H9 (cell line): ENCODE measurements at regions not wholly inside any gene's neighbourhood (a gene's known extent, or its start where the extent isn't known, plus 50 kb on each side); places are given as distances from the start of the nearest gene placed in this dataset.

Experiments used
- DNase-seq: peaks from one replicate; pipeline ENCODE4 v3.0.0-alpha.2; 2017
- H2AFZ ChIP-seq: one replicate; pipeline ENCODE4 v1.6.1; 2013; ENCODE audit warnings: mild to moderate bottlenecking, low read length, control low read depth, moderate library complexity
- H2AK5ac ChIP-seq: 2 replicates; pipeline ENCODE4 v1.6.1; 2013; ENCODE audit warnings: low read length, control low read depth, mixed read lengths; ENCODE audit not compliant: insufficient read length
- H2BK120ac ChIP-seq: one replicate; pipeline ENCODE4 v1.6.1; 2013; ENCODE audit warnings: low read depth, mild to moderate bottlenecking, low read length, control low read depth, inconsistent platforms; ENCODE audit not compliant: poor library complexity, severe bottlenecking
- H2BK12ac ChIP-seq: 2 replicates; pipeline ENCODE4 v1.6.1; 2013; ENCODE audit warnings: low read length, control low read depth, mixed read lengths, low read depth; ENCODE audit not compliant: insufficient read length
- H2BK15ac ChIP-seq: 2 replicates; pipeline ENCODE4 v1.6.1; 2013; ENCODE audit warnings: low read depth, low read length, control low read depth
- H2BK20ac ChIP-seq: one replicate; pipeline ENCODE4 v1.6.1; 2013; ENCODE audit warnings: low read depth, mild to moderate bottlenecking, low read length, control low read depth, inconsistent platforms; ENCODE audit not compliant: poor library complexity, severe bottlenecking
- H2BK5ac ChIP-seq: 2 replicates; pipeline ENCODE4 v1.6.1; 2013; ENCODE audit warnings: low read length, control low read depth, mixed read lengths; ENCODE audit not compliant: insufficient read length
- H3K14ac ChIP-seq: 2 replicates; pipeline ENCODE4 v1.6.1; 2013; ENCODE audit warnings: low read length, control low read depth; ENCODE audit not compliant: insufficient read depth
- H3K18ac ChIP-seq: 2 replicates; pipeline ENCODE4 v1.6.1; 2013; ENCODE audit warnings: low read depth, mild to moderate bottlenecking, mixed read lengths, low read length, control low read depth; ENCODE audit not compliant: insufficient read length
- H3K23ac ChIP-seq: 2 replicates; pipeline ENCODE4 v1.6.1; 2013; ENCODE audit warnings: low read length, control low read depth, mixed read lengths, low read depth; ENCODE audit not compliant: insufficient read length
- H3K23me2 ChIP-seq: 2 replicates; pipeline ENCODE4 v1.6.1; 2013; ENCODE audit warnings: low read depth, mild to moderate bottlenecking, mixed read lengths, low read length, control low read depth; ENCODE audit not compliant: insufficient read length, poor library complexity, severe bottlenecking
- H3K27ac ChIP-seq: 2 replicates; pipeline ENCODE4 v1.5.1; 2013; ENCODE audit warnings: low read length, control low read depth, mixed read lengths, low read depth; ENCODE audit not compliant: insufficient read length
- H3K27me3 ChIP-seq: 2 replicates; pipeline ENCODE4 v1.6.1; 2013; ENCODE audit warnings: low read length, control low read depth, inconsistent platforms; ENCODE audit not compliant: insufficient read depth
- H3K4ac ChIP-seq: 2 replicates; pipeline ENCODE4 v1.6.1; 2013; ENCODE audit warnings: low read depth, mild to moderate bottlenecking, control low read depth, inconsistent platforms, low read length, moderate library complexity
- H3K4me1 ChIP-seq: 2 replicates; pipeline ENCODE4 v1.6.1; 2013; ENCODE audit warnings: low read length, control low read depth, inconsistent platforms; ENCODE audit not compliant: insufficient read depth
- H3K4me2 ChIP-seq: 2 replicates; pipeline ENCODE4 v1.6.1; 2013; ENCODE audit warnings: low read length, control low read depth, mixed read lengths; ENCODE audit not compliant: insufficient read length, insufficient read depth
- H3K56ac ChIP-seq: 2 replicates; pipeline ENCODE4 v1.6.1; 2013; ENCODE audit warnings: low read depth, mild to moderate bottlenecking, mixed read lengths, low read length, control low read depth; ENCODE audit not compliant: insufficient read length
- H3K79me1 ChIP-seq: 2 replicates; pipeline ENCODE4 v1.6.1; 2013; ENCODE audit warnings: low read depth, mild to moderate bottlenecking, moderate library complexity, low read length, control low read depth, inconsistent platforms; ENCODE audit not compliant: insufficient read depth, poor library complexity, severe bottlenecking
- H3K79me2 ChIP-seq: 2 replicates; pipeline ENCODE4 v1.6.1; 2013; ENCODE audit warnings: low read length, control low read depth, inconsistent platforms; ENCODE audit not compliant: insufficient read depth
- H3K9ac ChIP-seq: 2 replicates; pipeline ENCODE4 v1.6.1; 2013; ENCODE audit warnings: low read length, control low read depth, mixed read lengths; ENCODE audit not compliant: insufficient read length; ENCODE audit errors: extremely low read depth
- H3K9me3 ChIP-seq: one replicate; pipeline ENCODE4 v1.6.1; 2013; ENCODE audit warnings: low read depth, low read length, inconsistent platforms; ENCODE audit not compliant: control insufficient read depth
- H3T11ph ChIP-seq: one replicate; pipeline ENCODE4 v1.6.1; 2013; ENCODE audit warnings: mild to moderate bottlenecking, low read length, control low read depth, inconsistent platforms
- H4K20me1 ChIP-seq: one replicate; pipeline ENCODE4 v1.6.1; 2013; ENCODE audit not compliant: control insufficient read depth, insufficient read length, insufficient read depth
- H4K5ac ChIP-seq: 2 replicates; pipeline ENCODE4 v1.6.1; 2013; ENCODE audit warnings: low read depth, mild to moderate bottlenecking, mixed read lengths, low read length, control low read depth; ENCODE audit not compliant: insufficient read length
- H4K8ac ChIP-seq: replicated peaks from 2 replicates; pipeline ENCODE4 v1.6.1; 2013; ENCODE audit warnings: low read length, control low read depth, mixed read lengths, low read depth; ENCODE audit not compliant: insufficient read length
- H4K91ac ChIP-seq: 2 replicates; pipeline ENCODE4 v1.6.1; 2013; ENCODE audit warnings: low read depth, mild to moderate bottlenecking, moderate library complexity, mixed read lengths, low read length, control low read depth; ENCODE audit not compliant: insufficient read length
- H3K27ac Mint-ChIP-seq, 3 experiments: 2 replicates in 2 of 3; 3 replicates in 1 of 3; pipeline ENCODE4 v1.8.0; 2020 to 2021; ENCODE audit warnings: mixed read lengths in 3 of 3, mild to moderate bottlenecking in 1 of 3, moderate library complexity in 1 of 3
- H3K27me3 Mint-ChIP-seq: 2 replicates; pipeline ENCODE4 v1.8.0; 2021; ENCODE audit warnings: low read depth, mild to moderate bottlenecking, moderate library complexity, mixed read lengths
- H3K36me3 Mint-ChIP-seq, 3 experiments: 2 replicates in 2 of 3; 3 replicates in 1 of 3; pipeline ENCODE4 v1.8.0; 2020 to 2021; ENCODE audit warnings: low read depth in 3 of 3, mixed read lengths in 3 of 3; ENCODE audit not compliant: insufficient read depth in 1 of 3
- H3K4me1 Mint-ChIP-seq, 2 experiments: 2 replicates each; pipeline ENCODE4 v1.8.0; 2020; ENCODE audit warnings: mixed read lengths in 2 of 2
- H3K4me3 Mint-ChIP-seq, 2 experiments: 2 replicates in 1 of 2; 3 replicates in 1 of 2; pipeline ENCODE4 v1.8.0; 2020 to 2021; ENCODE audit warnings: mild to moderate bottlenecking in 2 of 2, mixed read lengths in 2 of 2, moderate library complexity in 1 of 2
- H3K9me3 Mint-ChIP-seq, 2 experiments: 2 replicates in 1 of 2; 3 replicates in 1 of 2; pipeline ENCODE4 v1.8.0; 2020; ENCODE audit warnings: mild to moderate bottlenecking in 2 of 2, mixed read lengths in 2 of 2, moderate library complexity in 1 of 2
- CTCF ChIP-seq: fragments of 200-600 bp; sonication (generic); conservative IDR thresholded peaks from 3 replicates; pipeline ENCODE4 v1.8.0; 2021; ENCODE audit warnings: antibody characterized with exemption, mild to moderate bottlenecking
- WGBS: extraction: QIAGEN DNeasy Blood & Tissue Kit; methylation state at CpG from one replicate; pipeline ENCODE4 v1.1.7; 2013; ENCODE audit warnings: missing lambda C conversion rate, low lambda C conversion rate, mixed read lengths; ENCODE audit not compliant: insufficient read length; ENCODE audit errors: extremely low coverage; 5-methylcytosine and 5-hydroxymethylcytosine counted together

GRCh38 chr6:129778793-129779192 lies 68.8 kb upstream of the ARHGAP18 start:
- Histone ChIP-seq H2AK5ac (no peak overlapping the region), H2BK15ac (no peak overlapping the region), H2BK120ac (no peak overlapping the region), H2BK20ac (no peak overlapping the region), H3K4me2 (no peak overlapping the region), H3K9me3 (no peaks in the 10 kb centered on the region), H4K91ac (no peak overlapping the region), H3K18ac (no peak overlapping the region), H3K27ac (no peak overlapping the region), H3K14ac (no peak overlapping the region), H4K5ac (no peak overlapping the region), H3K27me3 (no peaks in the 10 kb centered on the region), H3K9ac (no peak overlapping the region), H3K23ac (no peak overlapping the region), H3K56ac (no peak overlapping the region), H4K20me1 (no peaks in the 10 kb centered on the region), H3K4ac (no peak overlapping the region), H2AFZ (no peak overlapping the region), H3K4me1 (no peaks in the 10 kb centered on the region), H2BK5ac (no peak overlapping the region), H3K79me1 (no peaks in the 10 kb centered on the region), H2BK12ac (no peak overlapping the region), H3K23me2 (no peaks in the 10 kb centered on the region), H3T11ph (no peak overlapping the region), H3K79me2 (no peaks in the 10 kb centered on the region), H4K8ac (no peak overlapping the region)
- Mint-ChIP-seq H3K27ac (no peak overlapping the region), H3K4me3 (no peak overlapping the region), H3K4me1 (peaks cover 6% of the 10 kb centered on the region in 2 experiments; a peak in 3 of 4 replicates), H3K9me3 (peaks cover 9 to 13% of the 10 kb centered on the region in 2 experiments; a peak in 4 of 5 replicates), H3K36me3 (peaks cover 0 to 2% (median 0%) of the 10 kb centered on the region in 3 experiments; a peak in 1 of 7 replicates), H3K27me3 (no peaks in the 10 kb centered on the region)
- TF ChIP-seq CTCF = no peak
- WGBS = no CpG with 5 or more reads among the region's 1 CpG
- DNase-seq = no peak
